IgD-negative memory B cell (primary cell): ENCODE measurements at regions not wholly inside any gene's neighbourhood (a gene's known extent, or its start where the extent isn't known, plus 50 kb on each side); places are given as distances from the start of the nearest gene placed in this dataset.
"Not testable (repeated sequence)": the region's sequence is repeated elsewhere in the genome, so short reads cannot be mapped to it uniquely, and the experiment has no call there.

ENCODE experiments used
- H3K27ac Mint-ChIP-seq, 3 donors: one replicate each; pipeline ENCODE4 v1.8.0; 2020 to 2022; ENCODE audit warnings: mild to moderate bottlenecking in 3 of 3, mixed read lengths in 3 of 3, moderate library complexity in 1 of 3
- H3K27me3 Mint-ChIP-seq: one replicate; pipeline ENCODE4 v1.8.0; 2021; ENCODE audit warnings: mixed read lengths
- H3K36me3 Mint-ChIP-seq: one replicate; pipeline ENCODE4 v1.8.0; 2020; ENCODE audit warnings: mild to moderate bottlenecking, mixed read lengths
- H3K4me1 Mint-ChIP-seq, 3 donors: one replicate each; pipeline ENCODE4 v1.8.0; 2020 to 2022; ENCODE audit warnings: mixed read lengths in 3 of 3, mild to moderate bottlenecking in 1 of 3
- H3K4me3 Mint-ChIP-seq, 4 donors: one replicate each; pipeline ENCODE4 v1.8.0; 2020 to 2022; ENCODE audit warnings: mild to moderate bottlenecking in 4 of 4, mixed read lengths in 4 of 4, moderate library complexity in 3 of 4
- H3K9me3 Mint-ChIP-seq, 3 donors: one replicate each; pipeline ENCODE4 v1.8.0; 2020 to 2021; ENCODE audit warnings: mixed read lengths in 3 of 3, mild to moderate bottlenecking in 1 of 3

- no peaks in the 10 kb centered on the region for H3K4me1 Mint-ChIP-seq
- H3K27me3 Mint-ChIP-seq: no peaks in the 10 kb centered on the region
- H3K36me3 Mint-ChIP-seq: no peaks in the 10 kb centered on the region
- no peak overlapping the region for H3K4me3 Mint-ChIP-seq
- H3K27ac Mint-ChIP-seq: no peak overlapping the region
- H3K9me3 Mint-ChIP-seq: peaks cover 0 to 8% (median 2%) of the 10 kb centered on the region in 3 donors
Observed at GRCh38 chr16:60214311-60214710, 1480.2 kb upstream of the GOT2 start.

- Mint-ChIP-seq H3K4me3 (no peak overlapping the region), H3K27me3 (no peaks in the 10 kb centered on the region), H3K9me3 (peaks cover 0 to 2% (median 0%) of the 10 kb centered on the region in 3 donors), H3K4me1 (no peaks in the 10 kb centered on the region), H3K27ac (no peak overlapping the region), H3K36me3 (no peaks in the 10 kb centered on the region)
Observed at GRCh38 chr16:60206516-60206915, 1472.4 kb upstream of the GOT2 start.

- H3K27me3 Mint-ChIP-seq: no peaks in the 10 kb centered on the region
- no peaks in the 10 kb centered on the region for H3K4me1 Mint-ChIP-seq
- H3K27ac Mint-ChIP-seq: no peak overlapping the region
- no peak overlapping the region for H3K4me3 Mint-ChIP-seq
- no peaks in the 10 kb centered on the region for H3K36me3 Mint-ChIP-seq
- H3K9me3 Mint-ChIP-seq: peaks cover 0 to 6% (median 0%) of the 10 kb centered on the region in 3 donors
Observed at GRCh38 chr16:60204181-60204580, 1470.1 kb upstream of the GOT2 start.

GRCh38 chr16:60203525-60204124, 1469.5 kb upstream of the GOT2 start:
- H3K4me3 Mint-ChIP-seq: no peak overlapping the region
- H3K27ac Mint-ChIP-seq: no peak overlapping the region
- H3K27me3 Mint-ChIP-seq: no peaks in the 10 kb centered on the region
- no peaks in the 10 kb centered on the region for H3K36me3 Mint-ChIP-seq
- H3K4me1 Mint-ChIP-seq: no peaks in the 10 kb centered on the region
- H3K9me3 Mint-ChIP-seq: peaks cover 0 to 6% (median 0%) of the 10 kb centered on the region in 3 donors

- not testable (repeated sequence) for H3K4me1 Mint-ChIP-seq, H3K9me3 Mint-ChIP-seq, H3K4me3 Mint-ChIP-seq, H3K36me3 Mint-ChIP-seq, H3K27me3 Mint-ChIP-seq, H3K27ac Mint-ChIP-seq
Observed at GRCh38 chr16:60200729-60201128, 1466.6 kb upstream of the GOT2 start.

- H3K27ac Mint-ChIP-seq: no peak overlapping the region
- no peaks in the 10 kb centered on the region for H3K36me3 Mint-ChIP-seq
- H3K4me1 Mint-ChIP-seq: no peaks in the 10 kb centered on the region
- H3K4me3 Mint-ChIP-seq: no peak overlapping the region
- H3K9me3 Mint-ChIP-seq: peaks cover 0 to 6% (median 2%) of the 10 kb centered on the region in 3 donors
- H3K27me3 Mint-ChIP-seq: no peaks in the 10 kb centered on the region
Observed at GRCh38 chr16:60200161-60200560, 1466.0 kb upstream of the GOT2 start.

- H3K36me3 Mint-ChIP-seq: no peaks in the 10 kb centered on the region
- no peak overlapping the region for H3K4me3 Mint-ChIP-seq
- no peaks in the 10 kb centered on the region for H3K4me1 Mint-ChIP-seq
- H3K9me3 Mint-ChIP-seq: peaks cover 2 to 9% (median 5%) of the 10 kb centered on the region in 3 donors
- H3K27ac Mint-ChIP-seq: no peak overlapping the region
- H3K27me3 Mint-ChIP-seq: no peaks in the 10 kb centered on the region
Observed at GRCh38 chr16:60199150-60199549, 1465.0 kb upstream of the GOT2 start.

GRCh38 chr16:60181536-60181935, 1447.4 kb upstream of the GOT2 start:
- Mint-ChIP-seq H3K4me3 (no peak overlapping the region), H3K9me3 (peaks cover 2 to 17% (median 6%) of the 10 kb centered on the region in 3 donors), H3K4me1 (no peaks in the 10 kb centered on the region), H3K27ac (no peak overlapping the region), H3K27me3 (no peaks in the 10 kb centered on the region), H3K36me3 (no peaks in the 10 kb centered on the region)

GRCh38 chr16:60180609-60181008, 1446.5 kb upstream of the GOT2 start:
- Mint-ChIP-seq H3K4me1 (no peaks in the 10 kb centered on the region), H3K9me3 (peaks cover 2 to 17% (median 6%) of the 10 kb centered on the region in 3 donors), H3K4me3 (no peak overlapping the region), H3K27me3 (no peaks in the 10 kb centered on the region), H3K27ac (no peak overlapping the region), H3K36me3 (no peaks in the 10 kb centered on the region)

- H3K4me1 Mint-ChIP-seq: no peaks in the 10 kb centered on the region
- H3K9me3 Mint-ChIP-seq: peaks cover under 1 to 10% (median 5%) of the 10 kb centered on the region in 3 donors
- no peaks in the 10 kb centered on the region for H3K27me3 Mint-ChIP-seq
- H3K27ac Mint-ChIP-seq: no peak overlapping the region
- H3K4me3 Mint-ChIP-seq: no peak overlapping the region
- H3K36me3 Mint-ChIP-seq: no peaks in the 10 kb centered on the region
Observed at GRCh38 chr16:60170196-60170595, 1436.1 kb upstream of the GOT2 start.

GRCh38 chr16:60166111-60166510, 1432.0 kb upstream of the GOT2 start:
- H3K4me1 Mint-ChIP-seq: no peaks in the 10 kb centered on the region
- H3K36me3 Mint-ChIP-seq: no peaks in the 10 kb centered on the region
- H3K4me3 Mint-ChIP-seq: no peak overlapping the region
- no peaks in the 10 kb centered on the region for H3K27me3 Mint-ChIP-seq
- peaks cover 2 to 7% (median 6%) of the 10 kb centered on the region in 3 donors for H3K9me3 Mint-ChIP-seq
- no peak overlapping the region for H3K27ac Mint-ChIP-seq

- no peak overlapping the region for H3K4me3 Mint-ChIP-seq
- H3K4me1 Mint-ChIP-seq: no peaks in the 10 kb centered on the region
- H3K36me3 Mint-ChIP-seq: no peaks in the 10 kb centered on the region
- H3K27me3 Mint-ChIP-seq: no peaks in the 10 kb centered on the region
- H3K9me3 Mint-ChIP-seq: peaks cover 2 to 10% (median 7%) of the 10 kb centered on the region in 3 donors
- H3K27ac Mint-ChIP-seq: no peak overlapping the region
Observed at GRCh38 chr16:60151987-60152386, 1417.9 kb upstream of the GOT2 start.

GRCh38 chr16:60150907-60151306, 1416.8 kb upstream of the GOT2 start:
- Mint-ChIP-seq H3K36me3 (no peaks in the 10 kb centered on the region), H3K27ac (no peak overlapping the region), H3K9me3 (peaks cover 2 to 10% (median 7%) of the 10 kb centered on the region in 3 donors)

GRCh38 chr16:60143348-60143705, 1409.2 kb upstream of the GOT2 start:
- Mint-ChIP-seq H3K27me3 (no peaks in the 10 kb centered on the region), H3K9me3 (peaks cover under 1 to 7% (median 4%) of the 10 kb centered on the region in 3 donors), H3K27ac (no peak overlapping the region), H3K4me3 (no peak overlapping the region), H3K4me1 (peaks cover 0 to 2% (median 0%) of the 10 kb centered on the region in 3 donors), H3K36me3 (no peaks in the 10 kb centered on the region)

More at GRCh38 chr16:60150907-60151306, 1416.8 kb upstream of the GOT2 start:
- no peaks in the 10 kb centered on the region for H3K27me3 Mint-ChIP-seq
- H3K4me1 Mint-ChIP-seq: no peaks in the 10 kb centered on the region
- H3K4me3 Mint-ChIP-seq: no peak overlapping the region

GRCh38 chr16:60142619-60143347, 1408.7 kb upstream of the GOT2 start:
- no peaks in the 10 kb centered on the region for H3K36me3 Mint-ChIP-seq
- peaks cover 0 to 2% (median 0%) of the 10 kb centered on the region in 3 donors for H3K4me1 Mint-ChIP-seq
- no peak overlapping the region for H3K4me3 Mint-ChIP-seq
- H3K27me3 Mint-ChIP-seq: no peaks in the 10 kb centered on the region
- peaks cover 2 to 7% (median 4%) of the 10 kb centered on the region in 3 donors for H3K9me3 Mint-ChIP-seq
- H3K27ac Mint-ChIP-seq: no peak overlapping the region

GRCh38 chr16:60137891-60138290, 1403.8 kb upstream of the GOT2 start:
- Mint-ChIP-seq H3K36me3 (peaks cover 2% of the 10 kb centered on the region), H3K4me3 (no peak overlapping the region), H3K27me3 (no peaks in the 10 kb centered on the region), H3K4me1 (no peaks in the 10 kb centered on the region), H3K27ac (no peak overlapping the region), H3K9me3 (peaks cover 6 to 14% (median 9%) of the 10 kb centered on the region in 3 donors)
